ENCODE measurements at regions not wholly inside any gene's neighbourhood (a gene's known extent, or its start where the extent isn't known, plus 50 kb on each side); places are given as distances from the start of the nearest gene placed in this dataset.

DNA sequence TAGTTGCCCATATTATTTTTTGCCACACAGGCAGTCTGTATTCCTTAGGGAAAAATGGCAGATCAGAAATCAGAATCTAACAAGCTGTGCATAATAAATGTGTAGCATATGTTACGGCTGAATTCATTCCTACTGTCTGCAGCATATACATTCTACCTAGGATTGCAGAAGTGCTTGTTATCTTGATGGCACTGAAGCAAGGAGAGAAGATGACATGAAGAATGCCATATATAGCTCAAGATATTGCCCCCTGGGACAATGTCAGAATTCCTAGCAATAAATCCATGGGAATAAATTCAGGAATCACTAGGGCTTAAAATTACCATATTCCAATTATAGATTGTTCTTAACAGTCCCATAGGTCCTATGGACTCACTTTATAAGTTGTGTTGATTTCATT lies 293.0 kb upstream of the CNR1 start:
- TF ChIP-seq, protein P1, sequence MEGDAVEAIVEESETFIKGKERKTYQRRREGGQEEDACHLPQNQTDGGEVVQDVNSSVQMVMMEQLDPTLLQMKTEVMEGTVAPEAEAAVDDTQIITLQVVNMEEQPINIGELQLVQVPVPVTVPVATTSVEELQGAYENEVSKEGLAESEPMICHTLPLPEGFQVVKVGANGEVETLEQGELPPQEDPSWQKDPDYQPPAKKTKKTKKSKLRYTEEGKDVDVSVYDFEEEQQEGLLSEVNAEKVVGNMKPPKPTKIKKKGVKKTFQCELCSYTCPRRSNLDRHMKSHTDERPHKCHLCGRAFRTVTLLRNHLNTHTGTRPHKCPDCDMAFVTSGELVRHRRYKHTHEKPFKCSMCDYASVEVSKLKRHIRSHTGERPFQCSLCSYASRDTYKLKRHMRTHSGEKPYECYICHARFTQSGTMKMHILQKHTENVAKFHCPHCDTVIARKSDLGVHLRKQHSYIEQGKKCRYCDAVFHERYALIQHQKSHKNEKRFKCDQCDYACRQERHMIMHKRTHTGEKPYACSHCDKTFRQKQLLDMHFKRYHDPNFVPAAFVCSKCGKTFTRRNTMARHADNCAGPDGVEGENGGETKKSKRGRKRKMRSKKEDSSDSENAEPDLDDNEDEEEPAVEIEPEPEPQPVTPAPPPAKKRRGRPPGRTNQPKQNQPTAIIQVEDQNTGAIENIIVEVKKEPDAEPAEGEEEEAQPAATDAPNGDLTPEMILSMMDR (conservative IDR thresholded peaks at IDR 0.05), result no peak
- Mint-ChIP-seq H3K4me3 (no peak overlapping the region), H3K4me1 (0 out of 4 replicates have a peak, but pooled peaks cover 0 to 5% of the 10 kb centered on the region in 2 experiments), H3K27ac (no peak overlapping the region), H3K36me3 (ENCODE audit: insufficient read depth in 1 of 3, low read depth in 3 of 3) (no peaks in the 10 kb centered on the region; a peak in 1 of 7 replicates), H3K9me3 (peaks cover 6 to 7% of the 10 kb centered on the region in 2 experiments; a peak in 4 of 5 replicates), H3K27me3 (ENCODE audit: low read depth) (no peaks in the 10 kb centered on the region)
- Histone ChIP-seq H3K9ac (ENCODE audit: extremely low read depth, insufficient read length, low read length) (no peak overlapping the region), H2BK120ac (ENCODE audit: low read depth, low read length, poor library complexity, severe bottlenecking) (no peak overlapping the region), H2BK5ac (ENCODE audit: insufficient read length, low read length) (no peak overlapping the region), H4K20me1 (ENCODE audit: control insufficient read depth, insufficient read depth, insufficient read length) (no peaks in the 10 kb centered on the region), H3K79me1 (ENCODE audit: insufficient read depth, low read depth, low read length, poor library complexity, severe bottlenecking) (no peaks in the 10 kb centered on the region), H3K79me2 (ENCODE audit: insufficient read depth, low read length) (no peaks in the 10 kb centered on the region), H3K27me3 (ENCODE audit: insufficient read depth, low read length) (no peaks in the 10 kb centered on the region), H3T11ph (ENCODE audit: low read length) (no peak overlapping the region), H3K9me3 (ENCODE audit: control insufficient read depth, low read depth, low read length) (no peaks in the 10 kb centered on the region), H3K4me2 (ENCODE audit: insufficient read depth, insufficient read length, low read length) (no peak overlapping the region), H3K23me2 (ENCODE audit: insufficient read length, low read depth, low read length, poor library complexity, severe bottlenecking) (no peaks in the 10 kb centered on the region), H3K23ac (ENCODE audit: insufficient read length, low read depth, low read length) (no peak overlapping the region), H2BK15ac (ENCODE audit: low read depth, low read length) (no peak overlapping the region), H3K56ac (ENCODE audit: insufficient read length, low read depth, low read length) (no peak overlapping the region), H4K5ac (ENCODE audit: insufficient read length, low read depth, low read length) (no peak overlapping the region), H3K4ac (ENCODE audit: low read depth, low read length) (no peak overlapping the region), H3K18ac (ENCODE audit: insufficient read length, low read depth, low read length) (no peak overlapping the region), H4K91ac (ENCODE audit: insufficient read length, low read depth, low read length) (no peak overlapping the region), H2BK12ac (ENCODE audit: insufficient read length, low read depth, low read length) (no peak overlapping the region), H2BK20ac (ENCODE audit: low read depth, low read length, poor library complexity, severe bottlenecking) (no peak overlapping the region), H3K14ac (ENCODE audit: insufficient read depth, low read length) (no peak overlapping the region), H2AFZ (ENCODE audit: low read length) (no peak overlapping the region), H2AK5ac (ENCODE audit: insufficient read length, low read length) (no peak overlapping the region), H4K8ac (replicated peaks; ENCODE audit: insufficient read length, low read depth, low read length) (no peak overlapping the region), H3K27ac (ENCODE audit: insufficient read length, low read depth, low read length) (no peak overlapping the region), H3K4me1 (ENCODE audit: insufficient read depth, low read length) (no peaks in the 10 kb centered on the region)
- no CpG with 5 or more reads among the region's 1 CpG for WGBS (ENCODE audit: extremely low coverage, insufficient read length, low lambda C conversion rate)
- DNase-seq, result no peak

Data from H9 (cell line).